Gastroesophageal sphincter (tissue), 3 donors: ENCODE measurements at regions not wholly inside any gene's neighbourhood (a gene's known extent, or its start where the extent isn't known, plus 50 kb on each side); places are given as distances from the start of the nearest gene placed in this dataset.

Experiments used
- EP300 ChIP-seq: sonication (generic); formaldehyde crosslinking; IDR thresholded peaks from one replicate; pipeline ENCODE4 v1.6.1; 2017; ENCODE audit warnings: antibody characterized with exemption, mild to moderate bottlenecking
- POLR2A ChIP-seq, 2 donors: fragments of 450-650 bp; IDR thresholded peaks; one replicate each; pipeline ENCODE4 v1.6.1; 2017; ENCODE audit warnings: antibody characterized with exemption in 2 of 2, mild to moderate bottlenecking in 2 of 2, moderate library complexity in 1 of 2
- TF ChIP-seq, protein P1 (sequence below), 4 experiments: fragments of 200-600 bp in 2 of 4; fragments of 450-650 bp in 2 of 4; sonication (generic) in 1 of 4; IDR thresholded peaks; one replicate each; pipeline ENCODE4 v1.5.1; 2017 to 2019; ENCODE audit warnings: antibody characterized with exemption in 4 of 4, mild to moderate bottlenecking in 2 of 4, moderate library complexity in 2 of 4

DNA sequence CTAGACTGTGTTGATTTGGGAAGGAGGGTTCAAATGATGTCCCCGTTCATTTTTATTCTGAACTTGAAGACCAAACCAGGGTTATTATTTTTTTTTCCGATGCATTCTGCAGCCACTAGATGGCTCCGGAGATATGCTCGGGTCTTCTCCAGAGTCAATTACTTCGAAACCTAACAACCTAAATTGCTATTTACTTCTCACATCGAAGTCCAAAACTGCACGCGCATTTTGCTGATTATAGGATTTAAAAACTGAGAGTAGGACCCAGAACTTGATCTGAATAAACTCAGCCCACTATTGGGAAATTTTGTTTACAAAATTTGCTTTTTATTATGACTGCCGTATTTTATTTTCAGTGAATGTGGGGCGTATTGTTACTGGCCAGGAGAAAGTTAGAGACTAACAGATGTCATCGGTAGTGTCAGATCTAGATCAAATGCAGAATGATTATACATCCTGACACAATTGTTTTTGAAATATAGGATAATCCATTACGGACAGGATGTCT is 263.8 kb downstream of the HS3ST3A1 start:
- TF ChIP-seq, protein P1, sequence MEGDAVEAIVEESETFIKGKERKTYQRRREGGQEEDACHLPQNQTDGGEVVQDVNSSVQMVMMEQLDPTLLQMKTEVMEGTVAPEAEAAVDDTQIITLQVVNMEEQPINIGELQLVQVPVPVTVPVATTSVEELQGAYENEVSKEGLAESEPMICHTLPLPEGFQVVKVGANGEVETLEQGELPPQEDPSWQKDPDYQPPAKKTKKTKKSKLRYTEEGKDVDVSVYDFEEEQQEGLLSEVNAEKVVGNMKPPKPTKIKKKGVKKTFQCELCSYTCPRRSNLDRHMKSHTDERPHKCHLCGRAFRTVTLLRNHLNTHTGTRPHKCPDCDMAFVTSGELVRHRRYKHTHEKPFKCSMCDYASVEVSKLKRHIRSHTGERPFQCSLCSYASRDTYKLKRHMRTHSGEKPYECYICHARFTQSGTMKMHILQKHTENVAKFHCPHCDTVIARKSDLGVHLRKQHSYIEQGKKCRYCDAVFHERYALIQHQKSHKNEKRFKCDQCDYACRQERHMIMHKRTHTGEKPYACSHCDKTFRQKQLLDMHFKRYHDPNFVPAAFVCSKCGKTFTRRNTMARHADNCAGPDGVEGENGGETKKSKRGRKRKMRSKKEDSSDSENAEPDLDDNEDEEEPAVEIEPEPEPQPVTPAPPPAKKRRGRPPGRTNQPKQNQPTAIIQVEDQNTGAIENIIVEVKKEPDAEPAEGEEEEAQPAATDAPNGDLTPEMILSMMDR (IDR thresholded peaks at IDR 0.05), result peak; percentile 57 to 73 (median 67)
- TF ChIP-seq POLR2A (IDR thresholded peaks at IDR 0.05) (no peak), EP300 (no peak)
